IPS-20b (cell line): ENCODE measurements at regions not wholly inside any gene's neighbourhood (a gene's known extent, or its start where the extent isn't known, plus 50 kb on each side); places are given as distances from the start of the nearest gene placed in this dataset.

Experiments
- H3K27ac ChIP-seq: one replicate; pipeline ENCODE4 v1.5.1; 2013; ENCODE audit warnings: low read length
- H3K27me3 ChIP-seq: 2 replicates; pipeline ENCODE4 v1.6.1; 2013; ENCODE audit warnings: mild to moderate bottlenecking, low read length, inconsistent platforms; ENCODE audit not compliant: insufficient read depth
- H3K36me3 ChIP-seq: 2 replicates; pipeline ENCODE4 v1.6.1; 2013; ENCODE audit warnings: low read depth, mild to moderate bottlenecking, inconsistent platforms, low read length, moderate library complexity; ENCODE audit not compliant: insufficient read depth
- H3K4me1 ChIP-seq: 2 replicates; pipeline ENCODE4 v1.6.1; 2013; ENCODE audit warnings: mild to moderate bottlenecking, control low read depth, inconsistent platforms, low read length, moderate library complexity; ENCODE audit not compliant: insufficient read depth
- H3K4me3 ChIP-seq: 2 replicates; pipeline ENCODE4 v1.5.1; 2013; ENCODE audit warnings: mild to moderate bottlenecking, low read length, inconsistent platforms
- H3K9ac ChIP-seq: 2 replicates; pipeline ENCODE4 v1.6.1; 2013; ENCODE audit warnings: low read depth, mild to moderate bottlenecking, inconsistent platforms, low read length, moderate library complexity
- H3K9me3 ChIP-seq: 2 replicates; pipeline ENCODE4 v1.6.1; 2013; ENCODE audit warnings: mild to moderate bottlenecking, low read depth, low read length, inconsistent platforms; ENCODE audit not compliant: insufficient read depth

DNA sequence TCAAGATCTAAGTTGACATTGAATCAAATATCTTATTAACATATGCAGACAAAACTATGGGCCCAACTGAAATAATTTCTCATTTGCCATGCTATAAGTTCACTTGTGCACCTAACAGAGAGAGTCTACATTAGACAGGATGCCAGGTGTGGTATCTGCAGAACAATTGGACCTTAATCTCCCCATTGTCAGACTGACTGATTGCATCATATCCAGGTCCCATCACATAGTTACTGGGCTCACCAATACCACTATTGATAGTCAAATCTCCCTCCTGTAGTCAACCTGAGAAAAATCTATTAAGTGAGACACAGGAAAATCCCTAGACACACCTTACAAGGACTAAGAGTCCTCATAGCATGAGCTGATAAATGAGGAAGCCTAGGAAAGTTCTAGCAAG, 156.0 kb upstream of the FRG1 start:
- H3K4me1 ChIP-seq = peaks cover 10% of the 10 kb centered on the region; the same call in 1 of the 2 replicates
- no peak overlapping the region for H3K27ac ChIP-seq
- H3K27me3 ChIP-seq = no peaks in the 10 kb centered on the region
- no peaks in the 10 kb centered on the region for H3K36me3 ChIP-seq
- no peaks in the 10 kb centered on the region for H3K9me3 ChIP-seq
- H3K4me3 ChIP-seq = no peak overlapping the region
- no peak overlapping the region for H3K9ac ChIP-seq

- Histone ChIP-seq H3K27me3 (no peaks in the 10 kb centered on the region), H3K4me1 (peaks cover 10% of the 10 kb centered on the region; the same call in 1 of the 2 replicates), H3K27ac (no peak overlapping the region), H3K9me3 (no peaks in the 10 kb centered on the region), H3K4me3 (peak overlapping the region; percentile 7; the same call in 1 of the 2 replicates), H3K9ac (no peak overlapping the region), H3K36me3 (no peaks in the 10 kb centered on the region)
Observed at GRCh38 chr4:189785257-189785656, 155.4 kb upstream of the FRG1 start.

GRCh38 chr4:189786447-189786846, 154.2 kb upstream of the FRG1 start:
- Histone ChIP-seq H3K27me3 (no peaks in the 10 kb centered on the region), H3K9me3 (no peaks in the 10 kb centered on the region), H3K4me3 (no peak overlapping the region), H3K27ac (no peak overlapping the region), H3K9ac (no peak overlapping the region), H3K4me1 (peaks cover 10% of the 10 kb centered on the region; the same call in 1 of the 2 replicates), H3K36me3 (no peaks in the 10 kb centered on the region)

DNA sequence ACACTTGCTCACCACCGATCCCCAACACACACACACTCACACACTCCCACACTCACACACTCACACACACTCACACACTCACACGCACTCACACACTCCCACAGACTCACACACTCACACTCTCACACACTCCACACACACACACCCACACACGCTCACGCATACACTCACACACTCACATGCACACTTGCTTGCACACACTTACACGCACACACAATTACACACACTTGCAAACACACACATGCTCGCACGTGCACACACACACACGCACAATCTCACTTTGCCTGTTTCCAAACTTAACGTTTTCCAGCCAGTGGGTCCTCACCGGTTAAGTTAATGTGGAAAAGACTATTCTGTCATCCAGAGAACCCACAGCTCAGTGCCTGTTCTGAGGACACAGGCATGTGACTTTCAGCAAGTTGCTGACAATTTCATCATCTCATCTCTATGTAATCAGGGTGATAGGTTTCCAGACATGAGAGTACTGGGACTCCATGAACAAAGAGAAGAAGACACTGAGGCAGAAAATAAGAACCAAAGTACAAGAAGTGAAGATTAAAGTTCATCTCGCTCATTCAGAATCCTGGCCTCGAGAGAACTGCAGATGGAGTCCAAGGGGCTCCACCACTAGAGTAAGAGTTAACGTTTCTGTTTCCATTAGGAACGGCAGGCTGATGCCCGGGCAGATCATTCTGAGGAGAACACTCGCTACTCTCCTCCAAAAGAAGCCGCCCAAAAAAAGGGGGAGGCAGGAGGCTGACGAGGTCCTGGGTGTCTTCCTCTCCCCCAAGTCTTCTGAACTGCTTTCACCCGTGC, 153.2 kb upstream of the FRG1 start:
- H3K27me3 ChIP-seq = no peaks in the 10 kb centered on the region

DNA sequence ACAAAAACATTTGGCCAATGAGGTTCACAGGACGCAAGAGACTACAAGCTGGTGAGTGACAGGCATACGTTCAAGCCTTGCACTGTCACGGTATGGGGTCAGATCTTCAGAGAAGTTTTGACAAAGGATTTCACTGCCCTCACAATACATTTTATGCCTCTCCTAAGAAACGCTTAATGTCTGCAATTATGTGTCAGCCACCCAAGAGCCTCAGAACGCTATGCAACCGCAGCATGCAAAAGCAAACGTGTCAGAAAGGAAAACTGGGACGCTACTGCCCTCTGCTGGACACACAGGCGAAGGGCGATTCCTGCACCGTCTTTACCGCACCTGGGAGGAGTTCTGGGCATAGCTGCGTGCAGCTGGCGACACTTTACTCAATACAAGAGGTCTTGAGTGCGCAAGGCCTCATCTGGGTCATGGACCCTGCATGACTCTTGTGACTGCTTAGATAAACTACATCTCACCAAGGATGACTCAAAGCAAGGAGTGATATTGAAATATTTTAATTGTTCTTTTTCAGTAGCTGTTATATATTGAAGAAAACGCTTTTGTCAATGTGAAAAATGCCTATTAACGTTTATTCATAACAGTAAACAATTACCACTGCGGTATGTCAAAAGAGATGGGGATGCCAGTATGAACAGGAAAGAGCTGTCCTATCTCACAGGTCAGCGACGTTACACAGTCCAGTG, 147.6 kb upstream of the FRG1 start:
- H3K27me3 ChIP-seq = no peaks in the 10 kb centered on the region
- no peak overlapping the region for H3K27ac ChIP-seq
- H3K4me3 ChIP-seq = peak overlapping the region; percentile 37; the same call in 1 of the 2 replicates
- no peaks in the 10 kb centered on the region for H3K9me3 ChIP-seq
- H3K4me1 ChIP-seq = peaks cover 4% of the 10 kb centered on the region; the same call in 1 of the 2 replicates
- H3K9ac ChIP-seq = no peak overlapping the region
- no peaks in the 10 kb centered on the region for H3K36me3 ChIP-seq

More for the DNA sequence above, 153.2 kb upstream of the FRG1 start:
- Histone ChIP-seq H3K9me3 (no peaks in the 10 kb centered on the region), H3K9ac (no peak overlapping the region), H3K4me3 (no peak overlapping the region), H3K4me1 (peaks cover 10% of the 10 kb centered on the region; the same call in 1 of the 2 replicates), H3K36me3 (no peaks in the 10 kb centered on the region), H3K27ac (no peak overlapping the region)

- H3K4me1 ChIP-seq = no peaks in the 10 kb centered on the region
- no peak overlapping the region for H3K9ac ChIP-seq
- no peak overlapping the region for H3K27ac ChIP-seq
- H3K4me3 ChIP-seq = no peak overlapping the region
- no peaks in the 10 kb centered on the region for H3K36me3 ChIP-seq
- H3K9me3 ChIP-seq = no peaks in the 10 kb centered on the region
- H3K27me3 ChIP-seq = no peaks in the 10 kb centered on the region
Observed at GRCh38 chr4:189800545-189801088, 140.1 kb upstream of the FRG1 start.

GRCh38 chr4:189802884-189803283, 137.8 kb upstream of the FRG1 start:
- no peak overlapping the region for H3K4me3 ChIP-seq

DNA sequence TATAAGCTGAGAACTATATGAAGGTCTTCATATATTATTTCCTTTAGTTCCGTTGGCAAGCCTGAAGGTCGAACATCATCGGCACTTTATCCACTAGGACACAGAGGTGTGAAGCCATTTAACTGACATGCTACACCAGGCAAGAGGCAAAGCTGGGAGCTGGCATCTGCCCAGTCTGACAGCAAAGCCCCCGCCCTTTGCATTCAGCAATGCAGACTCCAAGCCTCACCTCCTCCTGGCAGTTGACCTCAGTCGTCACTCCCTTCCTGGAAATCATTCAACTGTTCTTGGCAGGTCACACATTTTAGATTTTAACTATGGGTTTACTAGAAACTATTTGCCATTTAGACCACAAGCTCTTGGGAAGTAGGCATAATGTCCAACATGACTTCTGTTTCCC, 135.8 kb upstream of the FRG1 start:
- H3K27ac ChIP-seq = no peak overlapping the region
- no peak overlapping the region for H3K9ac ChIP-seq
- no peaks in the 10 kb centered on the region for H3K4me1 ChIP-seq
- no peaks in the 10 kb centered on the region for H3K27me3 ChIP-seq
- H3K9me3 ChIP-seq = no peaks in the 10 kb centered on the region
- no peaks in the 10 kb centered on the region for H3K36me3 ChIP-seq
- no peak overlapping the region for H3K4me3 ChIP-seq

More at GRCh38 chr4:189802884-189803283, 137.8 kb upstream of the FRG1 start:
- Histone ChIP-seq H3K36me3 (no peaks in the 10 kb centered on the region), H3K9ac (no peak overlapping the region), H3K4me1 (no peaks in the 10 kb centered on the region), H3K9me3 (no peaks in the 10 kb centered on the region), H3K27me3 (no peaks in the 10 kb centered on the region), H3K27ac (no peak overlapping the region)

- Histone ChIP-seq H3K9ac (no peak overlapping the region), H3K27me3 (no peaks in the 10 kb centered on the region), H3K9me3 (no peaks in the 10 kb centered on the region), H3K36me3 (no peaks in the 10 kb centered on the region), H3K4me3 (no peak overlapping the region), H3K27ac (no peak overlapping the region), H3K4me1 (no peaks in the 10 kb centered on the region)
Observed at GRCh38 chr4:189806506-189806905, 134.2 kb upstream of the FRG1 start.

DNA sequence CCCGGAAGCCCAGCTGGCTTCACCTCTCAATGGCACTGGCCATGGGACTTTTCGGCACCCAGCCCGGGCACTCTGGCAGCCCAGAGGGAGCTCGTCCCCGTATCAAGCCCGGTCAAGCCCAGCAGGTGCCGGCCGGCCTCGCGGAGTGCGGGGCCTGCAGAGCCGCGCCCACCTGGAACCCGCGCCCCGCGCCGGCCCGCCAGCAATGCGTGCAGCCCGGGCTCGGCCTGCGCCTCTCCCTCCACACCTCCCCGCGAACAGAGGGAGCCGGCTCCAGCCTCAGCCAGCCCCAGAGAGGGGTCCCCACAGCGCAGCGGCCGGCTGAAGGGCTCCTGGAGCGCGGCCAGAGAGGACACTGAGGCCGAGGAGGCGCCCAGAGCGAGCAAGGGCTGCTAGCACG, 133.6 kb upstream of the FRG1 start:
- Histone ChIP-seq H3K4me1 (no peaks in the 10 kb centered on the region), H3K27ac (no peak overlapping the region), H3K9ac (no peak overlapping the region), H3K4me3 (no peak overlapping the region), H3K36me3 (no peaks in the 10 kb centered on the region), H3K9me3 (no peaks in the 10 kb centered on the region), H3K27me3 (no peaks in the 10 kb centered on the region)

DNA sequence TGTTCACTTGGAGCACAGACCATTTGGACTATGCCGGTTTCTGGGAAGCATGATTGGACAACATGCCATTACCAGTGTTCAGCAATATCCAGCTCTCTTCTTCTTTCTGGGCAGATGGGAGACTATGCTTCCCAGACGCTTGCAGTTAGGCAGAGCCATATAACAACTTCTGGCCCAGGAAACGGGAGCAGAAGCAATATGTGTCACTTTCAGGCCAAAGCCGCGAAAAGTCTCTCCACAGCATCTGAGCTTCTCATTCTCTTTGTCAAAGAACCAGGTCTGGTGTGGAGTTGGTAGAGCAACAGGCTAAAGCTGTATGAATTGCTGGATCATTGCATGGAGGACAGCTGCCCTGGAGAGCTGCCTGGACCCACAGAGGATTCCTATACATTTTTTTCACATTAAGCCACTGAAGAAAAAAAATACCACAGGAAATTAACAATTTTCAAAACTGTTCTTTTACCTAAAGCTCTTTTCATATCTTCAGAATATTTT, 131.4 kb upstream of the FRG1 start:
- Histone ChIP-seq H3K4me1 (no peaks in the 10 kb centered on the region), H3K36me3 (no peaks in the 10 kb centered on the region), H3K27me3 (no peaks in the 10 kb centered on the region), H3K9me3 (no peaks in the 10 kb centered on the region), H3K27ac (no peak overlapping the region), H3K4me3 (no peak overlapping the region), H3K9ac (no peak overlapping the region)
